ENCODE measurements at regions not wholly inside any gene's neighbourhood (a gene's known extent, or its start where the extent isn't known, plus 50 kb on each side); places are given as distances from the start of the nearest gene placed in this dataset.
"Not testable (repeated sequence)": the region's sequence is repeated elsewhere in the genome, so short reads cannot be mapped to it uniquely, and the experiment has no call there.

DNA sequence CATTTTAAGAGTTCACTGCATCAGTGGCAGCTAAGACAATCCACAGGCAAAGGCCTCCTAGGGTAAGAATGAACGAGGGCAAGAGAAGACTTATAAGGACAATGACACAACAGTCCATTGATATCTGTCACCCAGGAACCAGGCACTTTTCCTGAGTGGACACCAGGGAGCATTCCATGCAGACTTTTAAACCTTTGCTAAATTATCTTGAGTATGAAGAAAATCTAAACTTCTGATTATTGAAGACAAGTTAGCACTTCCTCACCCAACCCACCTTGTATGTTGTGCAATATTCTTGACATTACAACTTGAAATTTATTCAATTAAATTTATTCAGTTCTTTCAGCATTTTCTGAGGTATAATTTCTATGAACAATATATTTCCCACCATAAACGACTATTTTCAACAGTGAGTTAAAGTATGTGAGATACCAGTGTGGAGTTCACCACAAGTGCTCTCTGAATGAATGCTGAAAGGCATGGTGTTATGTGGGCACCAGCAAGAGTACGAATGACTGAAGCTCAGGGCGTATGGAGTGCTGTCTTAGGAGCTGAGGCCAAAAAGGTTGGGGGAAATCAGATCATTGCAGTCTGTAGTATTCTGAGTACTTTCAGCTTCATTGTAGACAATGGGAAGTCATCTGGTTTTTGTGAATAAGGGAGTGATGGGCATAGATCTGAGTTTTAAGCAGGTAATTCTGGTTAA, 124.3 kb upstream of the LMNTD1 start:
- DNase-seq (ENCODE audit: low spot score) (no peak), ATAC-seq (peak; percentile 74)
- intact Hi-C loops (cut with DNase I): no loop called here

DNA sequence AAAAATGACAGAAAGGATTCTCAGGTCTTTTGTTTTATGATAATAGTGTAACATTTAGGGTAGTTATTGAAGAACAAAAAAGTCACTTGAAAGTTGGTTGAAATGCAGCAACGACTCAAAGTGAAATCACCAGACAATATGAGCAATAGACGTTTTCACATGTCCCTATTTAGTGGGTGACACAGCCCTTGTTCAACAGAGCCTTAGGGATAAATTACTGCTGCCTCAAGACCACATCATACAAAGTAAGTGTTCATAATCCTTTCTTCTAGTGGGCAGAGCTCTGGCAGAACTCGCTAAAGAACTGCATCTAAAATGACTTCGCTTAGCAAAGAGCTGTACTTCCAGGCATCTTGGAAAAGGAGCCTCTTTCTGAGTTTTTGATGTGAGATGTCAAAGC, 128.5 kb upstream of the LMNTD1 start:
- ATAC-seq: no peak

DNA sequence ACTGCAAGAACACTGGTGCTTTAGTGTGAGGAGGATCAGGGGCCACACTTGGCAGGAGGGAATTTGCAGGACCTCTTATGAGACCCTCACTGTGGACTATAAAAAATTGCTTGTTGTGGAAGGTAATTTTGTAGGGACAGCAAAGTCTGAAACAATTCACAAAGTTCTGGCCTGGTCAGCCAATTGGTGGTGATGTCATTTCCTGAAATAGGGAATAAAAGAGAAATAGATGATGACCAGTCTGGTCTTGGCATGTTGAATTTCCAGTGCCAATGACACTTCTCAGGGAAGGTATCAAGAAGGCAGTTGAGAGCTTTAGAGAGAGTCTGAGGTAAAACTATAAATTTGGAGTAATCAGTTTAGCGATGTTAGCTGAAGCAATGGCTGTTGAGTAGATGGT, 129.3 kb upstream of the LMNTD1 start:
- DNase-seq (ENCODE audit: low spot score) (no peak), ATAC-seq (no peak)
- intact Hi-C loops (cut with DNase I): no loop called here

More for the DNA sequence above, 128.5 kb upstream of the LMNTD1 start:
- no peak for DNase-seq (ENCODE audit: low spot score)
- intact Hi-C loops (cut with DNase I): no loop called here

DNA sequence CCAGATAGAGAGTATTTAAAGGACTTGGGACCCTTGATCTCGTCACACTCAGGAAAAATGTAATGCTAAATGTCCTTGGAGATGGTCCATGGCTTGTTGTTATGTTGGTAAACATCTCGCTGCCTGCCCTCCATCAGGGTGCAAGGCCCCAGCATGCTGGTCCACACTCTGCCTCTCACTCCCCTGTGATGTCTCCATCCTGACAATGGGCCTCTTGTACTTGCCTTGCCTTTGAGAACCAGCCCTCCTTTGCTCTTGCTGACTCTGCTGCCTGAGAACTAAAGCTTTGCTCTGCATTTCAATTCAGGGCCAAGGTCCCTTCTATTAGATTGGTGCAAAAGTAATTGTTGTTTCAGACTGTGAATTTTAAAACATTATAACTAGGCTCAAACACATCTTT, 131.0 kb upstream of the LMNTD1 start:
- intact Hi-C loops (cut with DNase I): no loop called here
- DNase-seq (ENCODE audit: low spot score): no peak
- no peak for ATAC-seq

DNA sequence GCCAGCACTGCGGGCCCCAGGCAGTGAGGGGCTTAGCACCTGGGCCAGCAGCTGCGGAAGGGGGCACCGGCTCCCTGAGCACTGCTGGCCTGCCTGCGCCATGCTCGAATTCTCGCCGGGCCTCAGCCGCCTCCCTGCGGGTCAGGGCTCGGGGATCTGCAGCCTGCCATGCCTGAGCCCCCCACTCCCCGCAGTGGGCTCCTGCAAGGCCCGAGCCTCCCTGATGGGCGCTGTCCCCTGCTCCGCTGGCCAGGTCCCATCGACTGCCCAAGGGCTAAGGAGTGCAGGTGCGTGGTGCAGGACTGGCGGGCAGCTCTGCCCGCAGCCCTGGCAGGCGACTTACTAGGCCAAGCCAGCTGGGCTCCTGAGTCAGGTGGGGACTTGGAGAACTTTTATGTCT, 133.3 kb upstream of the LMNTD1 start:
- intact Hi-C loops (cut with DNase I): no loop called here
- ATAC-seq (no peak), DNase-seq (ENCODE audit: low spot score) (no peak)

DNA sequence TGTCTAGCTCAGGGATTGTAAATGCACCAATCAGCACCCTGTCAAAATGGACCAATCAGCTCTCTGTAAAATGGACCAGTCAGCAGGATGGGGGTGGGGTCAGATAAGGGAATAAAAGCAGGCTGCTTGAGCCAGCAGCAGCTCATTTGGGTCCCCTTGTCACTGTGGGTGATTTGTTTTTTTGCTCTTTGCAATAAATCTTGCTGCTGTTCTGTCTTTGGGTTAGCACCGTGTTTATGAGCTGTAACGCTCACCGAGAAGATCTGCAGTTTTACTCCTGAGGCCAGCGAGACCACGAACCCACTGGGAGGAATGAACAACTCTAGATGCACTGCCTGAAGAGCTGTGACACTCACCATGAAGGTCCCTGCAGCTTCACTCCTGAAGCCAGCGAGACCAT, 134.1 kb upstream of the LMNTD1 start:
- ATAC-seq (no peak), DNase-seq (ENCODE audit: low spot score) (no peak)

DNA sequence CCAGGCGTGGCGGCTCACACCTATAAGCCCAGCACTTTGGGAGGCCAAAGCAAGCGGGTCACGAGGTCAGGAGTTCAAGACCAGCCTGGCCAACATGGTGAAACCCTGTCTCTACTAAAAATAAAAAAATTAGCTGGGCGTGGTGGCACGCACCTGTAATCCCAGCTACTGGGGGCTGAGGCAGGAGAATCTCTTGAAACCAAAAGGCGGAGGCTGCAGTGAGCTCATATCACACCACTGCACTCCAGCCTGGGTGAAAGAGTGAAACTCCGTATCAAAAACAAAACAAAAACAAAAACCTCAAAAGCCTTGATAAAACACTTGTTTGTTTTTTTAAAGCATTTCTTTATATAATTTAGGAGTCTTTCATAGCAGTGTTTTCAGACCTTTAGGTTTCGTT, 135.8 kb upstream of the LMNTD1 start:
- ATAC-seq; intact Hi-C loops (cut with DNase I); DNase-seq (ENCODE audit: low spot score): not testable (repeated sequence)

More for the DNA sequence above, 134.1 kb upstream of the LMNTD1 start:
- intact Hi-C loops (cut with DNase I): no loop called here

DNA sequence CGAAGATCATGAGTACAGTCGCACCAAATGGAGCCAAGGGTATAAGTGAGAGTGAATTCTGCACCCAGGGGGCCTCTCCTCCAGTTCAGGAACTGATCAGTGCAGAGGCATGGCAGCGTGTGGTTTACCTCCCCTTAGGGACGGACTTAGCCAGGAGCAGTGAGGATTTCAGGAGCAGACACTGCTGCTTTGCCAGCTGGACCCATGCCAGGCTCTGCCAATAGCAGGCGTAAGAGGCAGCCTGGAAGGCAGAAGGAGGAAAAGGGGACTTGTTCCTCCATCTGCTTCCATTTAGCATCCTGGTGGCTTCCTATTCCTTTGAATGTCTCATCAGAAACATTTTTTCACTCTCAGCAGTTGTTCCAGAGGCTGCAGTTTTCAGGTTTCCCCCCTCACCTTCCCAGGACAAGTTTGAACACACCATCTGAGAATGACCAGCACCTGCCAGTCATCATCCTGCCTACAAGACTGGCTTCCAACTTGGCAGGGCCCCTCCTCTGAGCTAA, 137.0 kb upstream of the LMNTD1 start:
- DNase-seq (ENCODE audit: low spot score) (peak; percentile 61), ATAC-seq (no peak)
- intact Hi-C loops (cut with DNase I): no loop called here

DNA sequence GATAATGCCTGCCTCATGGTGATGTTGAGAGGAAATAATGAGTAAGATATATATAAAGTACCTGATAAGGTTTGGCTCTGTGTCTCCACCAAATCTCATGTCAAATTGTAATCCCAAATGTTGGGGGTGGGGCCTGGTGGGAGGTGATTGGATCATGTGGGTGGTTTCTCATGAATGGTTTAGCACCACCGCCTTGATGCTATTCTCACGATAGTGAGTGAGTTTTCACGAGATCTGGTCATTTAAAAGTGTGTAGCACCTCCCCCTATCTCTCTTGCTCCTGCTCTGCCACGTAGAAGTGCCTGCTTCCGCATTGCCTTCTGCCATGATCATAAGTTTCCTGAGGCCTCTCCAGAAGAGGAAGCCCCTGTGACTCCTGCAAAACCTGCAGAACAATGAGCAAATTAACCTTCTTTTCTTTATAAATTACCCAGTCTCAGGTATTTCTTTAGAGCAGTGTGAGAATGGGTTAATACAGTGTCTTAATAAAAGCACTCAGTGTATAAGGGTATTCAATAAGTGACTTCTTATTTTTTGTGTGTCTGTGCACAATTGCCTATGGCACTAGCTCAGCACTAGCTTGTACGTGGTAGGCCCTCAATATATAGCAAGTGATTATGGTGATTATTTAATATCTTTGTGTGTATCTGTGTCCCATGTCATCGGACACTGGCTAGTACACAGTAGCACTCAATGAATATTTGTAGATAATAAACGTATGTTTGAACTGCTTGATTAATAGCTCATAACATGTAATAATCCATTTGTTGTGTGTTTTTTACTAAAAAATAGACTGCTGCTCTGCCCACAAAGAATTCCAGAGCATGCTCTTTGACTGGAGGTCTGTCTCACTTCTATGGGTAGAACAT, 138.1 kb upstream of the LMNTD1 start:
- intact Hi-C loops (cut with DNase I): no loop called here
- DNase-seq (ENCODE audit: low spot score) (no peak), ATAC-seq (no peak)

DNA sequence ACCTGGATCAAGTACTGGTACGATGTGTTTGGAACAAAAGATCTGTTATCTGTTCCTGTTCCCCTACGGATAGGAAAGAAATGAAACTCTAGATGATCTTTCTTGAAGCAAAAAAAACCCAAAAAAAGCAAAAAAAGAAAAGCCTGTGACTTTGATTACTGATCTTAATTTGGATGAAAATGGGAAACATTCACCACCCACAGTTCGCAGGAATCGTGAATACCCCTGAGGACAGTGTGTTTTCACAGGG, 138.7 kb upstream of the LMNTD1 start:
- DNase-seq (ENCODE audit: low spot score) (no peak), ATAC-seq (peak; percentile 29)
- intact Hi-C loops (cut with DNase I): no loop called here

DNA sequence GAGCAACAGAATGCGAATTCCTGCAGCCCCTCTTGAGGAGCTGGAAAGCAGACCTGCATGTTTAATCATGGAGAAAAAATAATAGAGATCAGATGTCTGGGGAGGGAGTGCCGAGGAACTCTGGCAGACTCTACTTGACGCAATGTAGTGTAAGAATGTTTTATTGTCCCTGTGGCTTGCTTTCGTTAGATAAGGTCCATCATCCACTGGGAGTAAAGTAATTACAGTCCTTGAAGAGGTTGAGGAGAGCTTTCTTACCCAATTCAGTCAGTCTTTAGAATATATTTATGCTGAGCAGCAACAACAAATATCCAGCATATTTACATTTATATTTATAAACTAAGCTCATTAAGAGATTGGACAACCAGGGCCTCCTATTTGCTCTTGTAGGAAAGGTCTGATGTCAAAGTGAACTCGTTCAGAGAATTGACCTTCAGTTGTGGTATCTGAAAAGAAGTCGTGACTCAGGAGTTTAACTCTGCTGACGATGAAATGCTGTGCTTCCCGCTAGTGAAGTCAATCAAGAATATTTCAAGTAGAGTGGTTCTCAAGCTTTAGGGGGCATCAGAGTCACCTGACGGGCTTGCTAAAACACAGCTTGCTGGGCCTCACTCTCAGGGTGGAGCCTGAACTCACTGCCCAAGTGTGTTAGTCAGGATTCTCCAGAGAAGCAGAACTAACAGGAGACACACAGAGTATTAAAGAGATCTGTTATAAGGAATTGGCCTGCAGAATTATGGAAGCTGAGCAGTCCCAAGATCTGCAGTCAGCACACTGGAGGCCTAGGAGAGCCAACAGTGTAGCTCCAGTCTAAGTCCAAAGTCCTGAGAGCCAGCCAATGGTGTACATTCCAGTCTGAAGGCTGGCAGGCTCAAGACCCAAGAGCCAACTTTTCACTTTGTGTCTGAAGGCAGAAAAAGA, 139.3 kb upstream of the LMNTD1 start:
- ATAC-seq (peak; percentile 84), DNase-seq (ENCODE audit: low spot score) (no peak)
- intact Hi-C loops (cut with DNase I): no loop called here

DNA sequence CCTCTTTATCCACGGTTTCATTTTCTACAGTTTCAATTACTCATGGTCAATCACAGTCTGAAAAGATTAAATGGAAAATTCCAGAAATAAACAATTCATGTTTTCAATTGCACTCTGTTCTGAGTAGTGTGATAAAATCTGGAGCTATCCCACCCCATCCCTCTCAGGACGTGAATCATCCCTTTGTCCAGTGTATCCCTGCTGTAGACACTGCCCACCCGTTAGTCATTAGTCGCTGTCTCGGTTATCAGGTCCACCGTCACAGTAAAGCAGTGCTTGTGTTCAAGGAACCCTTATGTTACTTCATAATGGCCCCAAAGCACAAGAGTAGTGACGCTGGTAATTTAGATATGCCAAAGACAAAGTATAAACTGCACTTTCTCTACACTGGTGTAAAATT, 141.0 kb upstream of the LMNTD1 start:
- peak; percentile 88 for ATAC-seq
- no peak for DNase-seq (ENCODE audit: low spot score)
- intact Hi-C loops (cut with DNase I): no loop called here

DNA sequence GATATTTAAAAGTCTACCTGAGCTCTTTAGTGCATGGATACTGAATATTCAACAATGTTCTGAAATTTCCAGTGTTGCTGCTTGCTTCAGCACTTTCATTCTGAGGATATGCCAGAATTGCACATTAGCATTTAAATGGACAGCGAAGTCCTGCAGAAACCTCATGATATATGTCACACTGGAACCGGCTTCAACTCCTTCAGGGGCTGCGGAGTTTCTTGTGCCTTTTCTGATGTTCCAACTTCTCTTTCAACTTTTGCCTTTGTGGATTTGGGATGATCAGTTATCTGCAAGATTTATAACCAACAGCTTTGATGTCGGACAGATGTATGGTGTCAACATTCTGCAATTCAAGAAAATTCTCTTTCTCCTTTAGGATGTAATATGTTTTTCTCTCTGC, 142.5 kb upstream of the LMNTD1 start:
- intact Hi-C loops (cut with DNase I): no loop called here
- DNase-seq (ENCODE audit: low spot score) (no peak), ATAC-seq (no peak)

DNA sequence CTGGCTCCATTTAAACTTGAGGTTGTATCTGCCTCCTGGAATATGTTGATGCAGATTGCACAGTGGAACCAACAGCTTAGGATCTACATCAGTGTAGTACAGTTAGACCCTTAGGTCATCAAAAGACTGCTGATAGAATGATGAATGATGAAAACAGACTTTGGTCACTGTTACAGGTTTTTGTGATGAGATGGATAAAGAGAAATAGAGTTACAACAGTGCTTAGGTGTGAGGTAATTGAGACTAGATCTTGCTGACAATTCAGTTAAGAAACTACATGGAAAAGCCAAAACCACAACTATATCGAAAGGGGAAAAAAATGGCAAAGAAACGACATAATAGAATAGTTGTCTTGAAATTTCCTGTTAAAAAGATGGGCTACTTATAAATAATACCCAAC, 145.7 kb upstream of the LMNTD1 start:
- intact Hi-C loops (cut with DNase I): no loop called here
- ATAC-seq: no peak
- DNase-seq (ENCODE audit: low spot score): no peak

DNA sequence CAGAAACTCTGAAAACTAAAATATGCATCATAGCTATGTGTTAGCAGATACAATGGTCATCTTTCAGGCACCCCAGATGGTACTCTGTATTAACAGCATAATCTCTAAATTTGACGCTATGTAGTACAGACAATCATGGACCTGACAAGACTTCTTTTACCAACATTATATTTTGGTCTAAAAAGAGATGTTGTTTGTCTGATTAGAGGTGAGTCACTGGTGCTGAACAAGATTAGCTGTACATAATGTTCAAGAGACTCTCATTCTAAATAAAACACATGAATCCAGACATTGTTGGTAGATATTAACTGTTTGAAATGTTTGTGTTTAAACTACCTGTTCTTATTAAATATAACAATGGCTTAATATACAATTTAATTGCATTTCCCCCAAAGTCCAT, 146.4 kb upstream of the LMNTD1 start:
- DNase-seq (ENCODE audit: low spot score): no peak
- intact Hi-C loops (cut with DNase I): no loop called here
- no peak for ATAC-seq

DNA sequence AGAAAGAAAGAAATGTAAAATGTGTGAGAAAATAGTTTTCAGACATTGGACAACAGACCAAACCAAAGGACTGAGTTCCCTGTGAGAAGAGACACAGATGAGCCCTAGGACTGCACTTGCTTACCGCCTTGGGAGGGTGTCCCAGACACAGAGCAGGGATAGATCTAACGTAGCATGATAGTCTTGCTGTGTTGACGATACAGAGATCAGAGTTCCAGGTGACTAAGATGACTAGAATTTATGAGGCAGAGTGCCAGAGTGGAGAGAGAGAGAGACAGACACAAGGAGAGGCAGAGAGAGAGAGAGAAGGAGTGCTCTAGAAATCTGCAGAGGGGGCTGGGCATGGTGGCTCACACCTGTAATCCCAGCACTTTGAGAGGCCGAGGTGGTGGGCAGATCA, 148.2 kb upstream of the LMNTD1 start:
- DNase-seq (ENCODE audit: low spot score) (no peak), ATAC-seq (no peak)
- intact Hi-C loops (cut with DNase I): no loop called here

DNA sequence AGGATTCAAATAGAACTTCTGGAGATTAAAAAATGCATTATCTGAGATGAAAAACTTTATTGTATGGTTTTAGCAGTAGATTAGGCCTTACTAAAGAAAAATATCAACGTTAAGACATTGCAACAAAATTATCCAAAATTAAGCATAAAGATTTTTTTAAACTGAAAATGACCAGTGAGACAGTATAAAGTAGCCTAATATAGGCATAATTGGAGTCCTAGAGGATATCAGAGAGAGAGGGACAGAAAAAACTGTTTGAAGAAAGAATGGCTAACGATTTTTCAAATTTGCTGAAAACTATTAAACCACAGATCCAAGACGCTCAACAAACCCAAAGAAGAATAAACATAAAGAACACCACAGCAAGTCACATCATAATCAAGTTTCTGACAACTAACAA, 149.5 kb upstream of the LMNTD1 start:
- DNase-seq (ENCODE audit: low spot score) (no peak), ATAC-seq (no peak)
- intact Hi-C loops (cut with DNase I): no loop called here

DNA sequence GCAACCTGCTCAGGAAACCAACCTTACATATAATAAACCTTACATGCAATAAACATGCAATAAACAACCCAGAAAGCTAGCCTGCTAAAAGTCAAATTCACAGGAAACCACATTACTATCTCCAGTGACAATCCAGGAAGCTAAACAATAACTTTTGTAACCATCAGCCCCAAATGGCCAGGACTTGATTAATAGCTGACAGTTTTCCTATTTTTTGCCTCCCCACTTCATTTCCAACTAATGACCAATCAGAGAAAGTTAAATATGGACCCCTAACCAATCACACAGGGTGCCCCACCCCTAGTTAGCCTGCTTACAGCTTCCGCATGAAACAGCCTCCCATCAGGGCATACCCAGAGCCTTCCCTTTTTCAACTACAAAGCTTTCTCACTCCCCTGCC, 152.2 kb upstream of the LMNTD1 start:
- no peak for DNase-seq (ENCODE audit: low spot score)
- ATAC-seq: no peak
- intact Hi-C loops (cut with DNase I): no loop called here

DNA sequence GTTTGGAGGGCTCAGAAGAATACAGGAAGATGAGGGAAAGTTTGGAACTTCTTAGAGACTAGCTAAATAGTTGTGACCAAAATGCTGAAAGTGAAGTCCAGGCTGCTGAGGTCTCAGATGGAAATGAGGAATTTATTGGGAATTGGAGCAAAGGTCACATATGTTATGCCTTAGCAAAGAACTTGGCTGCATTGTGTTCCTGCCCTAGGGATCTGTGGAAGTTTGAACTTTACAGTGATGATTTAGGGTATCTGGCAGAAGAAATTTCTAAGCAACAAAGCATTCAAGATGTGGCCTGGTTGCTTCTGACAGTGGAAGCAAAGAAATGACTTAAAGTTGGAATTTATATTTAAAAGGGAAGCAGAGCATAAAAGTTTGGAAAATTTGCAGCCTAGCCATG, 153.6 kb upstream of the LMNTD1 start:
- intact Hi-C loops (cut with DNase I); ATAC-seq; DNase-seq (ENCODE audit: low spot score): not testable (repeated sequence)

DNA sequence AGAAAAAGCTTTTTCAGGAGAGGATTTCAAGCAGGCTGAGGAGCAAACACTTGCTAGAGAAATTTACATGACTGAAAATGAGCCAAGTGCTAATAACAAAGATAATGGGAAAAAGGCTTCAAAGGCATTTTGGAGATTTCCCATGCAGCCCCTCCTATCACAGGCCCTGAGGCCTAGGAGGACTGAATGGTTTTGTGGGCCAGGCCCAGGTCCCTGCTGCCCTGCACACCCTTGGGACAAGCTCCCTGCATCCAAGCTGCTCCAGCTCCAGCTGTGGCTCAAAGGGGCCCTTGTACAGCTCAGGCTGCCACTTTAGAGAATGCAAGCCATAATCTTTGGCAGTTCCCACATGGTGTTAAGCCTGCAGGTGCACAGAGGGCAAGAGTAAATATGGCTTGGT, 154.0 kb upstream of the LMNTD1 start:
- ATAC-seq (no peak), DNase-seq (ENCODE audit: low spot score) (no peak)
- intact Hi-C loops (cut with DNase I): no loop called here
